ENCODE measurements at regions not wholly inside any gene's neighbourhood (a gene's known extent, or its start where the extent isn't known, plus 50 kb on each side); places are given as distances from the start of the nearest gene placed in this dataset.

DNA sequence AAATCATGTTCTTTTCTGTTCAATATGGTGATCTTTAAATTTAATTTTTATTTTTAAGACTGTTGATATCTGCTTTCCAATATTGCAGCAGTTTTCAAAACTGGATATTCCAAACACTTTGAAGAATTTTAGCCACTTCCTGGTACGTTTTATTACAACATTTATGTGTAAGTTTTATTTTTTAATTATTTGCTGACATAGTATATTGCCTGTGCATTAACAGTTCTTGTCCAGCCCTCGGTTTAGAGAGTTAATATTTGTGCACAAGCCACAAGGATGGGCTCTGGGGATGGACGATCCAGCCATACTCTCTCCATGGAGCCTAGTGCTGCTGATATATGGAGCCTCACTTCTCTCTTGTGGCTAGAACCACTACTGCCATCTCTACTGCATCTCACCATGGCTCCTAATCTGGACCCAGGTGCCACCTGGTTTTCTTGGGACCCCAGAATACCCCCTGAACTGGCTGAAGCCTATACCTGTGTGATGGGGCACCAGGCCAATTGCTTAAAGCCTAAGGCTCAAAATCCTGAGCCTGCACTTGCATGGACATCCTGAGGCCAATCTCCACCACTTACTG is 262.5 kb downstream of the RASSF9 start:
- H3K9me3 ChIP-seq, result no peaks in the 10 kb centered on the region
- FAIRE-seq, result no peak
- no peak overlapping the region for H3K4me3 ChIP-seq
- no peaks in the 10 kb centered on the region for H3K4me1 ChIP-seq
- ChIA-PET CTCF (interaction anchor here (0.9 to 4.3 kb wide), 6 partner anchors 43 to 347 kb away, joined by 3 to 85 read pairs (median 4); no protein-coding TSS in a partner anchor), POLR2A (no interaction called here)
- H3K4me2 ChIP-seq, result no peak overlapping the region
- DNase-seq (ENCODE audit: low read depth in 1 of 2, low spot score in 1 of 2), result no peak
- H3K27ac ChIP-seq, result no peak overlapping the region
- peak; percentile 65 for TF ChIP-seq MAFK (IDR thresholded peaks at IDR 0.05; ENCODE audit: partially characterized antibody)
- TF ChIP-seq, protein P1, sequence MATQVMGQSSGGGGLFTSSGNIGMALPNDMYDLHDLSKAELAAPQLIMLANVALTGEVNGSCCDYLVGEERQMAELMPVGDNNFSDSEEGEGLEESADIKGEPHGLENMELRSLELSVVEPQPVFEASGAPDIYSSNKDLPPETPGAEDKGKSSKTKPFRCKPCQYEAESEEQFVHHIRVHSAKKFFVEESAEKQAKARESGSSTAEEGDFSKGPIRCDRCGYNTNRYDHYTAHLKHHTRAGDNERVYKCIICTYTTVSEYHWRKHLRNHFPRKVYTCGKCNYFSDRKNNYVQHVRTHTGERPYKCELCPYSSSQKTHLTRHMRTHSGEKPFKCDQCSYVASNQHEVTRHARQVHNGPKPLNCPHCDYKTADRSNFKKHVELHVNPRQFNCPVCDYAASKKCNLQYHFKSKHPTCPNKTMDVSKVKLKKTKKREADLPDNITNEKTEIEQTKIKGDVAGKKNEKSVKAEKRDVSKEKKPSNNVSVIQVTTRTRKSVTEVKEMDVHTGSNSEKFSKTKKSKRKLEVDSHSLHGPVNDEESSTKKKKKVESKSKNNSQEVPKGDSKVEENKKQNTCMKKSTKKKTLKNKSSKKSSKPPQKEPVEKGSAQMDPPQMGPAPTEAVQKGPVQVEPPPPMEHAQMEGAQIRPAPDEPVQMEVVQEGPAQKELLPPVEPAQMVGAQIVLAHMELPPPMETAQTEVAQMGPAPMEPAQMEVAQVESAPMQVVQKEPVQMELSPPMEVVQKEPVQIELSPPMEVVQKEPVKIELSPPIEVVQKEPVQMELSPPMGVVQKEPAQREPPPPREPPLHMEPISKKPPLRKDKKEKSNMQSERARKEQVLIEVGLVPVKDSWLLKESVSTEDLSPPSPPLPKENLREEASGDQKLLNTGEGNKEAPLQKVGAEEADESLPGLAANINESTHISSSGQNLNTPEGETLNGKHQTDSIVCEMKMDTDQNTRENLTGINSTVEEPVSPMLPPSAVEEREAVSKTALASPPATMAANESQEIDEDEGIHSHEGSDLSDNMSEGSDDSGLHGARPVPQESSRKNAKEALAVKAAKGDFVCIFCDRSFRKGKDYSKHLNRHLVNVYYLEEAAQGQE (IDR thresholded peaks at IDR 0.05), result no peak
- ATAC-seq, result no peak
- WGBS (ENCODE audit: missing lambda C conversion rate), result 27% methylated on average over 3 of the region's 3 CpGs

DNA sequence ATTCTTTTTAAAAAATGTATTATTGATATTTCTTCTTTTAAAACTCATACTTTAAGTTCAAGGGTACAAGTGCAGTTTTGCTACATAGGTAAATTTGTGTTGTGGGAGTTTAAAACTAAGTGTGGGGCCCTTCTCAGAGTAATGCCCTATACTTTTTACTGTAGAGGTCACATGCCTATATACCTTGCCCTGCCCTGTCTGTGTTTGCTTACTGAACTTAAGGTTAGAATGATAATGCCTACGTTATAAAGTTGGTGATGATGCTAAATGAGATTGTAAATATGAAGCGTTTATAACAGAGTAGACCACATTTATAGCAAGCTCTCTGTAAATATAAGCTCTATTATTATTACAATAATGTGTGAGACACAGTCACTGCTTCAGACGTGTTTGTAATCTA is 261.9 kb downstream of the RASSF9 start:
- WGBS (ENCODE audit: missing lambda C conversion rate), result 45% methylated on average over 3 of the region's 3 CpGs
- POLR2A ChIA-PET, result no interaction called here
- no peak for FAIRE-seq

GRCh38 chr12:85575120-85576096 is 260.8 kb downstream of the RASSF9 start:
- peak; percentile 84 for TF ChIP-seq SMC3 (IDR thresholded peaks at IDR 0.05)
- TF ChIP-seq, protein P2, sequence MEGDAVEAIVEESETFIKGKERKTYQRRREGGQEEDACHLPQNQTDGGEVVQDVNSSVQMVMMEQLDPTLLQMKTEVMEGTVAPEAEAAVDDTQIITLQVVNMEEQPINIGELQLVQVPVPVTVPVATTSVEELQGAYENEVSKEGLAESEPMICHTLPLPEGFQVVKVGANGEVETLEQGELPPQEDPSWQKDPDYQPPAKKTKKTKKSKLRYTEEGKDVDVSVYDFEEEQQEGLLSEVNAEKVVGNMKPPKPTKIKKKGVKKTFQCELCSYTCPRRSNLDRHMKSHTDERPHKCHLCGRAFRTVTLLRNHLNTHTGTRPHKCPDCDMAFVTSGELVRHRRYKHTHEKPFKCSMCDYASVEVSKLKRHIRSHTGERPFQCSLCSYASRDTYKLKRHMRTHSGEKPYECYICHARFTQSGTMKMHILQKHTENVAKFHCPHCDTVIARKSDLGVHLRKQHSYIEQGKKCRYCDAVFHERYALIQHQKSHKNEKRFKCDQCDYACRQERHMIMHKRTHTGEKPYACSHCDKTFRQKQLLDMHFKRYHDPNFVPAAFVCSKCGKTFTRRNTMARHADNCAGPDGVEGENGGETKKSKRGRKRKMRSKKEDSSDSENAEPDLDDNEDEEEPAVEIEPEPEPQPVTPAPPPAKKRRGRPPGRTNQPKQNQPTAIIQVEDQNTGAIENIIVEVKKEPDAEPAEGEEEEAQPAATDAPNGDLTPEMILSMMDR (IDR thresholded peaks at IDR 0.05), result peak; percentile 74
- peak; percentile 76 to 82 for TF ChIP-seq RAD21 (conservative IDR thresholded peaks at IDR 0.05 in 1 of 2, IDR thresholded peaks at IDR 0.05 in 1 of 2)
- no peak for TF ChIP-seq FOSB (CRISPR knock-in tag; IDR thresholded peaks at IDR 0.05)
- no peak for TF ChIP-seq ESRRA (IDR thresholded peaks at IDR 0.05; ENCODE audit: borderline replicate concordance, low read length)
- peak overlapping the region in 1 of 2 experiments; percentile 19; a peak in 1 of 6 replicates for H3K27ac ChIP-seq
- ChIA-PET POLR2A (no interaction called here), CTCF (interaction anchor here (0.6 to 4.3 kb wide), 21 partner anchors 10 to 345 kb away, joined by 3 to 85 read pairs (median 3); no protein-coding TSS in a partner anchor)
- DNase-seq (ENCODE audit: low read depth in 1 of 2, low spot score in 1 of 2) (peak; percentile 51 to 75), FAIRE-seq (peak; percentile 43), ATAC-seq (peak; percentile 96 to 100)
- H3K4me3 ChIP-seq, result no peak overlapping the region
- H3K4me2 ChIP-seq, result no peak overlapping the region
- no peaks in the 10 kb centered on the region for H3K9me3 ChIP-seq
- no peaks in the 10 kb centered on the region for H3K4me1 ChIP-seq
- 29% methylated on average over 7 of the region's 7 CpGs for WGBS (ENCODE audit: missing lambda C conversion rate)

More for the DNA sequence above, 261.9 kb downstream of the RASSF9 start:
- DNase-seq (ENCODE audit: low read depth in 1 of 2, low spot score in 1 of 2), result no peak
- CTCF ChIA-PET, result interaction anchor here (0.9 to 4.3 kb wide), 11 partner anchors 9 to 346 kb away, joined by 3 to 85 read pairs (median 4); no protein-coding TSS in a partner anchor
- no peak overlapping the region for H3K4me3 ChIP-seq
- ATAC-seq, result no peak
- no peaks in the 10 kb centered on the region for H3K4me1 ChIP-seq
- no peak overlapping the region for H3K4me2 ChIP-seq
- H3K9me3 ChIP-seq, result no peaks in the 10 kb centered on the region
- H3K27ac ChIP-seq, result no peak overlapping the region
- TF ChIP-seq NPAS2 (CRISPR knock-in tag; IDR thresholded peaks at IDR 0.05; ENCODE audit: borderline replicate concordance) (no peak), RARB (CRISPR knock-in tag; IDR thresholded peaks at IDR 0.05) (no peak), HEYL (CRISPR knock-in tag; IDR thresholded peaks at IDR 0.05) (no peak), CHD4 (IDR thresholded peaks at IDR 0.05; ENCODE audit: borderline replicate concordance) (no peak), HDAC2 (IDR thresholded peaks at IDR 0.05) (no peak)
- TF ChIP-seq, protein P2 (IDR thresholded peaks at IDR 0.05), result no peak
